ENCODE measurements at regions not wholly inside any gene's neighbourhood (a gene's known extent, or its start where the extent isn't known, plus 50 kb on each side); places are given as distances from the start of the nearest gene placed in this dataset.

DNA sequence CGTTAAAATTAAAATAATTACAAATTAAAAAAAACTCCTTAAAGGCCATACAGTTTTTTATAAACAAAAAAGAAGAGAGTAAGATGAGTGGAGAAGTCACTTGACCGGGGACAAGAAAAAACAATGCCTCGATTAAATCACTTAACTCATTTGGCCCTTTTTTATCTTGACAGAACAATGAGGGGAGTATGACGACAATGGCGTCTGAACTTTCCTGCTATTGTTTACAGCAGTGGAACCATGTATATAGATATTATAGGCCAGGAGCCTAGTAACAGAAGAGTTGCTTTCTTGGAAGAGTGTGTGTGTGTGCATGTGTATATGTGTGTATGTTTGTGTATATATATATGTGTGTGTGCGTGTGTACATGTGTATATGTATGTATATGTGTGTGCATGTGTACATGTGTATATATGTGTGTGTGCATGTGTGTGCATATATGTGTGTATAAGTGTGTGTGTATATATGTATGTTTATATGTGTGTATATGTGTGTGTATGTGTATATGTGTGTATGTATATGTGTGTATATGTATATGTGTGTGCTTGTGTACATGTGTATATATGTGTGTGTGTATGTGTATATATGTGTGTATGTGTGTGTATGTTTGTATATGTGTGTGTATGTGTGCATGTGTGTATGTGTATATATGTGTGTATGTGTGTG lies 153.4 kb upstream of the FAT1 start:
- TF ChIP-seq, protein P1, sequence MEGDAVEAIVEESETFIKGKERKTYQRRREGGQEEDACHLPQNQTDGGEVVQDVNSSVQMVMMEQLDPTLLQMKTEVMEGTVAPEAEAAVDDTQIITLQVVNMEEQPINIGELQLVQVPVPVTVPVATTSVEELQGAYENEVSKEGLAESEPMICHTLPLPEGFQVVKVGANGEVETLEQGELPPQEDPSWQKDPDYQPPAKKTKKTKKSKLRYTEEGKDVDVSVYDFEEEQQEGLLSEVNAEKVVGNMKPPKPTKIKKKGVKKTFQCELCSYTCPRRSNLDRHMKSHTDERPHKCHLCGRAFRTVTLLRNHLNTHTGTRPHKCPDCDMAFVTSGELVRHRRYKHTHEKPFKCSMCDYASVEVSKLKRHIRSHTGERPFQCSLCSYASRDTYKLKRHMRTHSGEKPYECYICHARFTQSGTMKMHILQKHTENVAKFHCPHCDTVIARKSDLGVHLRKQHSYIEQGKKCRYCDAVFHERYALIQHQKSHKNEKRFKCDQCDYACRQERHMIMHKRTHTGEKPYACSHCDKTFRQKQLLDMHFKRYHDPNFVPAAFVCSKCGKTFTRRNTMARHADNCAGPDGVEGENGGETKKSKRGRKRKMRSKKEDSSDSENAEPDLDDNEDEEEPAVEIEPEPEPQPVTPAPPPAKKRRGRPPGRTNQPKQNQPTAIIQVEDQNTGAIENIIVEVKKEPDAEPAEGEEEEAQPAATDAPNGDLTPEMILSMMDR (IDR thresholded peaks at IDR 0.05) = no peak
- no peak for TF ChIP-seq POLR2A (IDR thresholded peaks at IDR 0.05)
